ENCODE measurements at regions not wholly inside any gene's neighbourhood (a gene's known extent, or its start where the extent isn't known, plus 50 kb on each side); places are given as distances from the start of the nearest gene placed in this dataset.
"Not testable (repeated sequence)": the region's sequence is repeated elsewhere in the genome, so short reads cannot be mapped to it uniquely, and the experiment has no call there.

DNA sequence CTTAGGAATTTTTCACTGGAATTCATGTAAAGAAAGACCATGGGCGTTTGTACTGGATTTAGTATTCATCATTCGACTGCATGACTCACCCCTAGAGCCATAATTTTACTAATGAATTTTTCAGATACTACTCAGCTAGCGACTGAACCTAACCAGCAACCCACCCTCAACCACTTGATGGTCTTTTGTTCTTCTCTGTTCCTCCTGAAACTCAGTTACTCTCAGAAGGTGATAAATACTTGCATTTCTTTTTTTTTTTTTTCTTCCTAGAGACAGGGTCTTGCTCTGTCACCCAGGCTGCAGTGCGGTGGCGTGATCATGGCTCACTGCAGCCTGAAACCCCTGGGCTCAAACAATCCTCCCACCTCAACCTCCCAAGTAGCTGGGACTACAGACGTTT lies 62.8 kb upstream of the PCAT7 start:
- H3K27ac Mint-ChIP-seq; H3K36me3 Mint-ChIP-seq (ENCODE audit: low read depth); H3K9me3 Mint-ChIP-seq; intact Hi-C loops (cut with micrococcal nuclease); H3K4me3 Mint-ChIP-seq; H3K4me1 Mint-ChIP-seq (ENCODE audit: low read depth): not testable (repeated sequence)
- peaks cover 12% of the 10 kb centered on the region for H3K27me3 Mint-ChIP-seq

DNA sequence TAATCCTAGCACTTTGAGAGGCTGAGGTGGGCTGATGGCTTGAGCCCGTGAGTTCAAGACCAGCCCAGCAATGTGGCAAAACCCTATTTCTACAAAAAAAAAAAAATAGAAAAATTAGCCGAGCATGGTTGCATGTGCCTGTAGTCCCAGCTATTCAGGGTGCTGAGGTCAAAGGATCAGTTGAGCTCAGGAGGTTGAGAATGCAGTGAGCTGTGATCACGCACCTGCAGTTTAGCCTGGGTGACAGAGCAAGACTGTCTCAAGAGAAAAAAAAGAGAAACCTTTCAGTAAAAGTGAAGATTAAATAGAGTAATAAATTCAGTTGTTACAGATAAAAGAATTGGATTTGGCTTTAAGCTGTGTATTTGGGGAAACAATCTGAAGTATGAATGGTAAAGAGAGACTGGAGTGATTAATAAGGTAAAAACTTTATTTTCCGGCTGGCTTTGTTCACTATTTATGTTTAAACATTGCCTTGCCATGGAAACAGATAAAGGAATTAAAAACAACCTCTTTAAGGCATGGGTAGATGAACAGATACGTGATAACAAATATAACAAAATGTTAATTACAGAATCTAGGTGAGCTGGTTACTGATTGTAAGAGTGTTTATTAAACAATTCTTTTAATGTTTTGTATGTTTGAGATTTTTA lies 56.0 kb upstream of the PCAT7 start:
- intact Hi-C loops (cut with micrococcal nuclease) = no loop called here
- Mint-ChIP-seq H3K36me3 (ENCODE audit: low read depth) (no peaks in the 10 kb centered on the region), H3K4me1 (ENCODE audit: low read depth) (no peaks in the 10 kb centered on the region), H3K4me3 (no peak overlapping the region), H3K27ac (no peak overlapping the region), H3K27me3 (peaks cover 8% of the 10 kb centered on the region), H3K9me3 (no peaks in the 10 kb centered on the region)

- Mint-ChIP-seq H3K4me1 (ENCODE audit: low read depth) (no peaks in the 10 kb centered on the region), H3K4me3 (no peak overlapping the region), H3K9me3 (no peaks in the 10 kb centered on the region), H3K36me3 (ENCODE audit: low read depth) (no peaks in the 10 kb centered on the region), H3K27me3 (peaks cover 4% of the 10 kb centered on the region), H3K27ac (no peak overlapping the region)
- intact Hi-C loops (cut with micrococcal nuclease) = no loop called here
Measured at GRCh38 chr9:94504358-94504757, 50.5 kb upstream of the PCAT7 start.

Data from dendritic cell treated with granulocyte-macrophage colony-stimulating factor and Interleukin-4, amounts not matched to agents 40 ng/mL and 50 ng/mL, for 4 days (primary cell).